NCI-H1092 treated with DMSO at 0.1 percent for 48 hours (cell line): ENCODE measurements at regions not wholly inside any gene's neighbourhood (a gene's known extent, or its start where the extent isn't known, plus 50 kb on each side); places are given as distances from the start of the nearest gene placed in this dataset.
A peak's percentile ranks its signal among the peaks of the same experiment; 100 is the strongest.
"Not testable (repeated sequence)": the region's sequence is repeated elsewhere in the genome, so short reads cannot be mapped to it uniquely, and the experiment has no call there.

Experiments
- DNase-seq: peaks from one replicate; lab custom pipeline; 2025; lab: John Stamatoyannopoulos, UW

- not testable (repeated sequence) for DNase-seq
These were observed 55.9 kb upstream of the ACSM6 start for GRCh38 chr10:95137990-95138625.

- no peak for DNase-seq
These were observed 59.5 kb upstream of the ACSM6 start for GRCh38 chr10:95134490-95134889.

GRCh38 chr10:95133997-95134396, 60.0 kb upstream of the ACSM6 start:
- DNase-seq = no peak

GRCh38 chr10:95133016-95133752, 60.9 kb upstream of the ACSM6 start:
- DNase-seq = peak; percentile 25

GRCh38 chr10:95130429-95130828, 61.1 kb upstream of the CYP2C8 start:
- not testable (repeated sequence) for DNase-seq

GRCh38 chr10:95125582-95125981, 56.3 kb upstream of the CYP2C8 start:
- DNase-seq = no peak

GRCh38 chr10:95122736-95123135, 53.4 kb upstream of the CYP2C8 start:
- no peak for DNase-seq

- peak; percentile 2 for DNase-seq
These were observed 52.6 kb upstream of the CYP2C8 start for GRCh38 chr10:95121904-95122303.
